A549 (cell line): ENCODE measurements at regions not wholly inside any gene's neighbourhood (a gene's known extent, or its start where the extent isn't known, plus 50 kb on each side); places are given as distances from the start of the nearest gene placed in this dataset.

Source experiments
- ATAC-seq, 2 experiments: fragments of 200-7000 bp in 1 of 2; fragments of >200 bp in 1 of 2; cut with Nextera tagmentation in 1 of 2; cut with Tn5 transposase in 1 of 2; 3 replicates each; pipeline versions ENCODE4 v1.8.0 to v1.9.1; 2018 to 2020; ENCODE audit warnings: mild to moderate bottlenecking in 1 of 2, moderate library complexity in 1 of 2
- CTCF ChIA-PET: fragments of 300-600 bp; sonication (Branson Sonifier 250); formaldehyde crosslinking; extraction: SDS; loops from one replicate; lab custom pipeline; 2021; ENCODE audit warnings: antibody characterized with exemption, inconsistent platforms; lab: Yijun Ruan, JAX
- POLR2A ChIA-PET: fragments of 350-600 bp; formaldehyde crosslinking; extraction: SDS; loops from one replicate; lab custom pipeline; 2021; ENCODE audit warnings: antibody characterized with exemption, inconsistent platforms; lab: Yijun Ruan, JAX
- DNase-seq, 2 experiments: peaks; one replicate each; pipeline versions ENCODE4 v3.0.0 to v3.0.0-alpha.2; 2011 to 2016; ENCODE audit warnings: low read depth in 1 of 2, low spot score in 1 of 2
- FAIRE-seq: peaks from 2 replicates; lab custom pipeline; 2011; peaks lifted over from hg19 to GRCh38; lab: Jason Lieb, UNC
- H3K27ac ChIP-seq, 2 experiments: fragments of >200 bp; sonication (Bioruptor Twin); formaldehyde crosslinking; 3 replicates each; pipeline ENCODE4 v1.5.1; 2016 to 2017
- H3K4me1 ChIP-seq: fragments of >200 bp; sonication (Bioruptor Twin); formaldehyde crosslinking; 3 replicates; pipeline ENCODE4 v1.6.1; 2016
- H3K4me2 ChIP-seq: fragments of >200 bp; sonication (Bioruptor Twin); formaldehyde crosslinking; 3 replicates; pipeline ENCODE4 v1.6.1; 2016
- H3K4me3 ChIP-seq: fragments of >200 bp; sonication (Bioruptor Twin); formaldehyde crosslinking; 3 replicates; pipeline ENCODE4 v1.5.1; 2016
- H3K9me3 ChIP-seq: fragments of >200 bp; sonication (Bioruptor Twin); formaldehyde crosslinking; 3 replicates; pipeline ENCODE4 v1.6.1; 2016
- BHLHE40 ChIP-seq: IDR thresholded peaks from 2 replicates; pipeline ENCODE4 v1.6.1; 2012; ENCODE audit warnings: low read depth, low read length, inconsistent platforms
- CBX8 ChIP-seq: fragments of 200-600 bp; sonication (generic); IDR thresholded peaks from 2 replicates; pipeline ENCODE4 v1.6.1; 2016
- CEBPB ChIP-seq, 2 experiments: fragments of >200 bp in 1 of 2; sonication (Bioruptor Twin) in 1 of 2; formaldehyde crosslinking in 1 of 2; IDR thresholded peaks; 2 replicates each; pipeline ENCODE4 v1.6.1; 2012 to 2016
- CHD2 ChIP-seq: fragments of 150-350 bp; IDR thresholded peaks from 2 replicates; pipeline ENCODE4 v1.6.1; 2014; ENCODE audit warnings: low read length; ENCODE audit not compliant: partially characterized antibody
- CTCF ChIP-seq: fragments of >200 bp; sonication (Bioruptor Twin); formaldehyde crosslinking; IDR thresholded peaks from 3 replicates; pipeline ENCODE4 v1.5.1; 2016
- E2F6 ChIP-seq: IDR thresholded peaks from 2 replicates; pipeline ENCODE4 v1.6.1; 2012; ENCODE audit warnings: low read depth, borderline replicate concordance
- EHF ChIP-seq: fragments of 250-450 bp; sonication (Bioruptor Pico); IDR thresholded peaks from 2 replicates; pipeline ENCODE4 v1.5.0; 2020; ENCODE audit warnings: mild to moderate bottlenecking
- EHMT2 ChIP-seq: fragments of 200-600 bp; sonication (generic); IDR thresholded peaks from 2 replicates; pipeline ENCODE4 v1.6.1; 2016; ENCODE audit warnings: antibody characterized with exemption, low read depth, mild to moderate bottlenecking, moderate library complexity
- ELK1 ChIP-seq: fragments of 150-350 bp; IDR thresholded peaks from 2 replicates; pipeline ENCODE4 v1.6.1; 2014; ENCODE audit warnings: low read depth, mild to moderate bottlenecking, low read length
- EP300 ChIP-seq, 2 experiments: fragments of >200 bp; sonication (Bioruptor Twin); formaldehyde crosslinking; IDR thresholded peaks; 2 replicates in 1 of 2; 3 replicates in 1 of 2; pipeline ENCODE4 v1.6.1; 2016 to 2017
- FOSB ChIP-seq: fragments of 250-450 bp; sonication (Bioruptor Pico); IDR thresholded peaks from 2 replicates; pipeline ENCODE4 v1.5.0; 2020; ENCODE audit warnings: mild to moderate bottlenecking, moderate library complexity
- GATA3 ChIP-seq: IDR thresholded peaks from 2 replicates; pipeline ENCODE4 v1.6.1; 2012; ENCODE audit warnings: borderline replicate concordance
- HDAC2 ChIP-seq: fragments of 200-600 bp; sonication (generic); IDR thresholded peaks from 2 replicates; pipeline ENCODE4 v1.6.1; 2016
- HES2 ChIP-seq: fragments of >200 bp; sonication (Bioruptor Twin); formaldehyde crosslinking; IDR thresholded peaks from 2 replicates; pipeline ENCODE4 v1.6.1; 2016
- HOXA7 ChIP-seq: fragments of 250-450 bp; sonication (Bioruptor Pico); IDR thresholded peaks from 2 replicates; pipeline ENCODE4 v1.5.0; 2020; ENCODE audit warnings: mild to moderate bottlenecking, moderate library complexity
- HOXB5 ChIP-seq: fragments of 250-450 bp; sonication (Bioruptor Pico); IDR thresholded peaks from 2 replicates; pipeline ENCODE4 v1.5.0; 2020; ENCODE audit warnings: mild to moderate bottlenecking, moderate library complexity
- JUNB ChIP-seq: fragments of >200 bp; sonication (Bioruptor Twin); formaldehyde crosslinking; IDR thresholded peaks from 2 replicates; pipeline ENCODE4 v1.6.1; 2016
- KDM1A ChIP-seq: fragments of 200-600 bp; sonication (generic); IDR thresholded peaks from 2 replicates; pipeline ENCODE4 v1.6.1; 2016; ENCODE audit warnings: low read depth, mild to moderate bottlenecking
- MAFK ChIP-seq: fragments of 450-650 bp; IDR thresholded peaks from 2 replicates; pipeline ENCODE4 v1.6.1; 2014; ENCODE audit not compliant: partially characterized antibody
- NFE2L2 ChIP-seq: fragments of 150-350 bp; conservative IDR thresholded peaks from 2 replicates; pipeline ENCODE4 v1.6.1; 2014; ENCODE audit warnings: low read length
- NPAS2 ChIP-seq: fragments of 250-450 bp; sonication (Bioruptor Pico); IDR thresholded peaks from 2 replicates; pipeline ENCODE4 v1.8.0; 2022; ENCODE audit warnings: mild to moderate bottlenecking, moderate library complexity, borderline replicate concordance
- NR3C1 ChIP-seq: fragments of >200 bp; sonication (Bioruptor Twin); formaldehyde crosslinking; IDR thresholded peaks from 3 replicates; pipeline ENCODE4 v1.6.1; 2017
- PBX3 ChIP-seq: IDR thresholded peaks from 2 replicates; pipeline ENCODE4 v1.6.1; 2012
- PHF8 ChIP-seq: fragments of 200-600 bp; sonication (generic); IDR thresholded peaks from 2 replicates; pipeline ENCODE4 v1.6.1; 2016; ENCODE audit warnings: low read depth, mild to moderate bottlenecking, antibody characterized with exemption, moderate library complexity, borderline replicate concordance
- POLR2A ChIP-seq: IDR thresholded peaks from 2 replicates; pipeline ENCODE4 v1.6.1; 2012; ENCODE audit warnings: mild to moderate bottlenecking, low read length
- POLR2AphosphoS2 ChIP-seq: conservative IDR thresholded peaks from 2 replicates; pipeline ENCODE4 v1.6.1; 2012; ENCODE audit warnings: low read length, improper control_type of control experiment, inconsistent platforms
- RCOR1 ChIP-seq: fragments of 150-350 bp; IDR thresholded peaks from 2 replicates; pipeline ENCODE4 v1.6.1; 2014; ENCODE audit warnings: antibody characterized with exemption, low read length, low read depth
- RFX5 ChIP-seq: fragments of 450-650 bp; IDR thresholded peaks from 2 replicates; pipeline ENCODE4 v1.7.1; 2014; ENCODE audit warnings: antibody characterized with exemption, mild to moderate bottlenecking, moderate library complexity
- RNF2 ChIP-seq: fragments of 200-600 bp; sonication (generic); IDR thresholded peaks from 2 replicates; pipeline ENCODE4 v1.6.1; 2016; ENCODE audit warnings: low read depth, mild to moderate bottlenecking, antibody characterized with exemption, moderate library complexity, borderline replicate concordance
- SMC3 ChIP-seq: fragments of >200 bp; sonication (Bioruptor Twin); formaldehyde crosslinking; IDR thresholded peaks from 3 replicates; pipeline ENCODE4 v1.6.1; 2018; ENCODE audit warnings: inconsistent platforms
- TP53 ChIP-seq: fragments of 250-450 bp; sonication (Bioruptor Pico); IDR thresholded peaks from 2 replicates; pipeline ENCODE4 v1.5.0; 2021; ENCODE audit warnings: mild to moderate bottlenecking, moderate library complexity
- USF2 ChIP-seq: fragments of 450-650 bp; IDR thresholded peaks from 2 replicates; pipeline ENCODE4 v1.6.1; 2014; ENCODE audit warnings: antibody characterized with exemption
- WGBS: methylation state at CpG from one replicate; pipeline ENCODE4 v1.1.6; 2017; ENCODE audit errors: missing lambda C conversion rate; 5-methylcytosine and 5-hydroxymethylcytosine counted together

- Histone ChIP-seq H3K4me2 (no peak overlapping the region), H3K4me3 (no peak overlapping the region), H3K9me3 (no peaks in the 10 kb centered on the region), H3K27ac (no peak overlapping the region), H3K4me1 (no peaks in the 10 kb centered on the region)
- POLR2A ChIA-PET = no interaction called here
- TF ChIP-seq TP53 = no peak
- no peak for TF ChIP-seq E2F6
- TF ChIP-seq POLR2A = no peak
- no peak for TF ChIP-seq FOSB (CRISPR knock-in tag)
- TF ChIP-seq EHMT2 = no peak
- TF ChIP-seq PHF8 = no peak
- TF ChIP-seq RCOR1 = no peak
- TF ChIP-seq USF2 = no peak
- TF ChIP-seq CBX8 = no peak
- no peak for TF ChIP-seq EHF
- no peak for TF ChIP-seq NPAS2
- no peak for DNase-seq
- CTCF ChIA-PET = interaction anchor here (1.0 kb wide), 1 partner anchor 9 kb away, joined by 3 read pairs; no protein-coding TSS in a partner anchor
- FAIRE-seq = no peak
- WGBS = 1% methylated on average over 7 of the region's 7 CpGs
- ATAC-seq = no peak
Measured at GRCh38 chr15:94745371-94745770, 514.0 kb downstream of the MCTP2 start.

GRCh38 chr15:94747510-94747909, 516.1 kb downstream of the MCTP2 start:
- CTCF ChIA-PET = no interaction called here
- FAIRE-seq = no peak

GRCh38 chr15:94749811-94750617, 518.7 kb downstream of the MCTP2 start:
- Histone ChIP-seq H3K4me2 (no peak overlapping the region), H3K4me1 (no peaks in the 10 kb centered on the region), H3K27ac (no peak overlapping the region), H3K4me3 (no peak overlapping the region), H3K9me3 (no peaks in the 10 kb centered on the region)
- CTCF ChIA-PET = no interaction called here
- 8% methylated on average over 5 of the region's 5 CpGs for WGBS
- FAIRE-seq = no peak
- no peak for TF ChIP-seq EHF
- TF ChIP-seq BHLHE40 = no peak
- no peak for TF ChIP-seq JUNB
- TF ChIP-seq HES2 = no peak
- no peak for TF ChIP-seq HDAC2
- no peak for TF ChIP-seq TP53
- no peak for TF ChIP-seq MAFK
- no peak for TF ChIP-seq NR3C1
- TF ChIP-seq CEBPB (IDR thresholded peaks at IDR 0.05) = no peak
- TF ChIP-seq EP300 (IDR thresholded peaks at IDR 0.05) = no peak
- TF ChIP-seq RCOR1 = no peak
- TF ChIP-seq POLR2AphosphoS2 = no peak
- no peak for TF ChIP-seq CTCF
- POLR2A ChIA-PET = no interaction called here
- no peak for DNase-seq
- no peak for ATAC-seq

More at GRCh38 chr15:94747510-94747909, 516.1 kb downstream of the MCTP2 start:
- WGBS = 2% methylated on average over 3 of the region's 3 CpGs
- no peaks in the 10 kb centered on the region for H3K4me1 ChIP-seq
- no peak overlapping the region for H3K27ac ChIP-seq
- POLR2A ChIA-PET = no interaction called here
- no peak overlapping the region for H3K4me2 ChIP-seq
- TF ChIP-seq RFX5 (no peak), GATA3 (no peak), KDM1A (no peak), PBX3 (no peak), CBX8 (no peak), SMC3 (no peak), CHD2 (no peak), RNF2 (no peak), HOXA7 (CRISPR knock-in tag) (no peak), EP300 (IDR thresholded peaks at IDR 0.05) (no peak), NFE2L2 (no peak), HOXB5 (CRISPR knock-in tag) (no peak), PHF8 (no peak), ELK1 (no peak)
- TF ChIP-seq, all 56 proteins: peak for 0
- H3K4me3 ChIP-seq = no peak overlapping the region
- no peak for ATAC-seq
- H3K9me3 ChIP-seq = no peaks in the 10 kb centered on the region
- DNase-seq = no peak
